ENCODE measurements at regions not wholly inside any gene's neighbourhood (a gene's known extent, or its start where the extent isn't known, plus 50 kb on each side); places are given as distances from the start of the nearest gene placed in this dataset.

GRCh38 chr6:105499136-105499870 lies 96.4 kb upstream of the PREP start:
- TF ChIP-seq TSHZ2 (CRISPR knock-in tag; IDR thresholded peaks at IDR 0.05) (no peak), ZNF8 (CRISPR knock-in tag; IDR thresholded peaks at IDR 0.05) (no peak), ZNF70 (CRISPR knock-in tag; IDR thresholded peaks at IDR 0.05) (no peak), ZNF565 (CRISPR knock-in tag; conservative IDR thresholded peaks at IDR 0.05; ENCODE audit: low read depth) (no peak), ARNTL (CRISPR knock-in tag; IDR thresholded peaks at IDR 0.05; ENCODE audit: borderline replicate concordance, low read depth) (no peak), ESRRG (CRISPR knock-in tag; IDR thresholded peaks at IDR 0.05) (no peak), PATZ1 (CRISPR knock-in tag; IDR thresholded peaks at IDR 0.05; ENCODE audit: borderline replicate concordance) (no peak), ZFP3 (CRISPR knock-in tag; IDR thresholded peaks at IDR 0.05) (no peak), BACH2 (CRISPR knock-in tag; IDR thresholded peaks at IDR 0.05; ENCODE audit: borderline replicate concordance) (no peak), ZFP30 (CRISPR knock-in tag; IDR thresholded peaks at IDR 0.05) (no peak), POU6F1 (CRISPR knock-in tag; IDR thresholded peaks at IDR 0.05; ENCODE audit: borderline replicate concordance, low read depth) (no peak), RARB (CRISPR knock-in tag; IDR thresholded peaks at IDR 0.05) (no peak)

Measured in SK-N-SH treated with all-trans-retinoic acid at 6 μM for 48 hours (cell line).